ENCODE measurements at regions not wholly inside any gene's neighbourhood (a gene's known extent, or its start where the extent isn't known, plus 50 kb on each side); places are given as distances from the start of the nearest gene placed in this dataset.

DNA sequence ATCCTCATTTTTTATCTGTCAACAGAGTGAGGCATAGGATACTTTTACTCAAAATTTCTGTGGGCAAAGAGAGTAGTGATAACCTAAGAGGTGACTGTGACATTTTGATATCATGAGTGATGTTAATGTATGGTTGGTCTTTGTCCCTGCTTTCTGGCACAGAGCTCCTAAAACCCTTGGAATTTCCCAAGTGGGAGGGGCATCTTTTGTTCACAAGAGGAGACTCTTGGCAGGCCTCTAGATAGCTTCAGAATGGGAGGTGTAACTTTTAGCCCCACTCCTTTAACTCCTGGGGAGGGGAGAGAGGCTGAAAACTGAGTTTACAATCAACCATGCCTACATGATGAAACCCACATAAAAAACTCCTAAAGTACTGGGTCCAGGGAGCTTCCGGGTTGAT, 527.8 kb downstream of the RFPL4B start:
- TF ChIP-seq EZH2 (IDR thresholded peaks at IDR 0.05; ENCODE audit: borderline replicate concordance, low read length) = no peak
- TF ChIP-seq CTCF (IDR thresholded peaks at IDR 0.05; ENCODE audit: low read length) = no peak
- Histone ChIP-seq H3K4me2 (ENCODE audit: low read length) (no peak overlapping the region), H3K79me2 (ENCODE audit: insufficient read depth, low read length) (no peaks in the 10 kb centered on the region), H3K9me3 (ENCODE audit: low read length) (no peaks in the 10 kb centered on the region), H2AFZ (ENCODE audit: low read length) (no peak overlapping the region), H4K20me1 (ENCODE audit: insufficient read depth, low read length) (no peaks in the 10 kb centered on the region), H3K4me1 (ENCODE audit: insufficient read depth, low read length, severe bottlenecking) (no peaks in the 10 kb centered on the region), H3K27ac (ENCODE audit: low read depth, low read length, poor library complexity, severe bottlenecking) (no peak overlapping the region), H3F3A (ENCODE audit: insufficient read depth, low read length) (no peaks in the 10 kb centered on the region), H3K9me2 (ENCODE audit: low read depth, low read length) (no peaks in the 10 kb centered on the region), H3K36me3 (ENCODE audit: insufficient read depth, low read length) (no peaks in the 10 kb centered on the region), H3K4me3 (ENCODE audit: low read depth, low read length, poor library complexity, severe bottlenecking) (no peak overlapping the region), H3K27me3 (ENCODE audit: insufficient read depth, low read length) (no peaks in the 10 kb centered on the region), H3K9ac (ENCODE audit: low read length) (no peak overlapping the region)

DNA sequence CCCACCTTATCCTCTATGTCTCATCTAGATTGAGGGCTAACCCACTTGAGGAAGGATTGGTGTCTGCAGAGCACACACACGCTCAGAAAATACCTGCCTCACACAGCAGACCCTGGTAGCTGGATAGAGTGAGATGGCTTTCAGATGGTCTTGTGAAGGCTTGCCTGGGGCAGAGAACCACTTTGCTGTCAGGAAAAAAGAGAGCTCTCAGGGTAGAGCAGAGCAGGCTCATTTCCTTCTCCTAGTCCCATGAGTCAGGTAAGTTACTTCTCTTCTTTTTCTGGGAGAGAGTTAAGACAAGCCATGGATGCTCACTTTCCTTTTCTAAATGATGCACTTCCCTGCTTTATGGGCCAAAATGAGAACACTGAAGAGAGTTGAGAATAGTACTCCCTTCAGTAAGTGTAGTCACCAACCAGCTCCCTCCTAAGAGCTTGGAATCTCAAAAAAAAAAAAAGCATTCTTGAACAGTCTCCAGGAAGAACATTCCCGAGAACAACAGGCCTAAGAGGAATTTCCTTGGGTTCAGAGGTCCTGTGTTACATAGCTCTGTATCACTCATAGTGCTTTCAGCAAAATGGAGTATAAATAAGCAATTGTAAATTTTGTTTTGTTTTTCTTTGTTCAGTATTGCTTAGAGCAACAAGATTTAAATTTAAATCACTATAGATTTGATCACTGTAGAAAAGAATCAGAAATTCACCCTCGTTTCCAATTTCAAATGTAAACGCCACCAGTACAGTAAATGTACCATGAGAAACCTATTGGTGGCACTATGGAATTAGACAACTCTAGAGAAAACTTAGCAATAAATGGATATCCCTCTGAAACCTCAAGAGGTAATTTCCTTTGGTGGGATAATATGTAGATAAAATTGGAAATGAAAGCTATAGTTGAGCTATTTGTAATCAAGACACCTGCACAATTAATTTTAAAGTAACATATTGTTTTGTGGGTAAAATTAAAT, 530.3 kb downstream of the RFPL4B start:
- H3K9me2 ChIP-seq (ENCODE audit: low read depth, low read length) = no peaks in the 10 kb centered on the region
- no peaks in the 10 kb centered on the region for H4K20me1 ChIP-seq (ENCODE audit: insufficient read depth, low read length)
- no peak overlapping the region for H3K9ac ChIP-seq (ENCODE audit: low read length)
- peaks cover 8% of the 10 kb centered on the region for H3K4me1 ChIP-seq (ENCODE audit: insufficient read depth, low read length, severe bottlenecking)
- no peaks in the 10 kb centered on the region for H3F3A ChIP-seq (ENCODE audit: insufficient read depth, low read length)
- no peak overlapping the region for H3K4me3 ChIP-seq (ENCODE audit: low read depth, low read length, poor library complexity, severe bottlenecking)
- no peak overlapping the region for H2AFZ ChIP-seq (ENCODE audit: low read length)
- no peak overlapping the region for H3K4me2 ChIP-seq (ENCODE audit: low read length)
- H3K27ac ChIP-seq (ENCODE audit: low read depth, low read length, poor library complexity, severe bottlenecking) = no peak overlapping the region
- no peaks in the 10 kb centered on the region for H3K36me3 ChIP-seq (ENCODE audit: insufficient read depth, low read length)
- no peaks in the 10 kb centered on the region for H3K27me3 ChIP-seq (ENCODE audit: insufficient read depth, low read length)
- TF ChIP-seq CTCF (IDR thresholded peaks at IDR 0.05; ENCODE audit: low read length) (no peak), EZH2 (IDR thresholded peaks at IDR 0.05; ENCODE audit: borderline replicate concordance, low read length) (no peak)
- no peaks in the 10 kb centered on the region for H3K9me3 ChIP-seq (ENCODE audit: low read length)
- H3K79me2 ChIP-seq (ENCODE audit: insufficient read depth, low read length) = no peaks in the 10 kb centered on the region

DNA sequence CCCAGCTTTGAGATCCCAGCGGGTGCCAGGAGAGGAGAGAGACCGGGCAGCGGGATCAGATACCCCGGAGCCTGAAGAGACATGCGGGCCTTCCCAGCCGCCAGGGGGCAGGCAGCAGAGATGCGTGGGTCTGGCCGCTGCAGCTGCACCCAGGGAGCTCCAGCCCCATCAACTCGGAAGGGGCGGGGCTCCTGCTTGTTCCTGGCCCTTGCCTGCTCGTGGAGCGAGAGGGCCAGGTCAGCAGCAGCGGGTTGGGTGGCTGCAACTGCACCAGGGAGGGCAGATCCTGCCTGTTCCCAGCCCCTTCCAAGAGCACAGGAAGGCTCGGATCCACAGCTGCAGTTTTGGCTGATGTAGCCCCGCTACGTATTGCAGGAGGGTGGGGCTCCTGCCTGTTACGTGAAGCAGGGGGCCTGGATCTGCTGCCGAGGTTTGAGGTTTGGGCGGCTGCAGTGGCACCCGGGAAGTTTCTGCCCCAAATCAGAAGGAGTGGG, 532.8 kb downstream of the RFPL4B start:
- no peak for TF ChIP-seq EZH2 (IDR thresholded peaks at IDR 0.05; ENCODE audit: borderline replicate concordance, low read length)
- TF ChIP-seq CTCF (IDR thresholded peaks at IDR 0.05; ENCODE audit: low read length) = peak; percentile 80
- no peaks in the 10 kb centered on the region for H3F3A ChIP-seq (ENCODE audit: insufficient read depth, low read length)
- H3K4me3 ChIP-seq (ENCODE audit: low read depth, low read length, poor library complexity, severe bottlenecking) = peak overlapping the region; percentile 64
- no peaks in the 10 kb centered on the region for H4K20me1 ChIP-seq (ENCODE audit: insufficient read depth, low read length)
- no peaks in the 10 kb centered on the region for H3K9me3 ChIP-seq (ENCODE audit: low read length)
- H3K27me3 ChIP-seq (ENCODE audit: insufficient read depth, low read length) = no peaks in the 10 kb centered on the region
- H3K9ac ChIP-seq (ENCODE audit: low read length) = peak overlapping the region; percentile 46; the same call in 1 of the 2 replicates
- H3K4me2 ChIP-seq (ENCODE audit: low read length) = peak overlapping the region; percentile 80
- H3K79me2 ChIP-seq (ENCODE audit: insufficient read depth, low read length) = no peaks in the 10 kb centered on the region
- H3K36me3 ChIP-seq (ENCODE audit: insufficient read depth, low read length) = no peaks in the 10 kb centered on the region
- H3K27ac ChIP-seq (ENCODE audit: low read depth, low read length, poor library complexity, severe bottlenecking) = no peak overlapping the region
- peaks cover 8% of the 10 kb centered on the region for H3K4me1 ChIP-seq (ENCODE audit: insufficient read depth, low read length, severe bottlenecking)
- peak overlapping the region; percentile 82 for H2AFZ ChIP-seq (ENCODE audit: low read length)
- H3K9me2 ChIP-seq (ENCODE audit: low read depth, low read length) = no peaks in the 10 kb centered on the region
